ENCODE measurements at regions not wholly inside any gene's neighbourhood (a gene's known extent, or its start where the extent isn't known, plus 50 kb on each side); places are given as distances from the start of the nearest gene placed in this dataset.

DNA sequence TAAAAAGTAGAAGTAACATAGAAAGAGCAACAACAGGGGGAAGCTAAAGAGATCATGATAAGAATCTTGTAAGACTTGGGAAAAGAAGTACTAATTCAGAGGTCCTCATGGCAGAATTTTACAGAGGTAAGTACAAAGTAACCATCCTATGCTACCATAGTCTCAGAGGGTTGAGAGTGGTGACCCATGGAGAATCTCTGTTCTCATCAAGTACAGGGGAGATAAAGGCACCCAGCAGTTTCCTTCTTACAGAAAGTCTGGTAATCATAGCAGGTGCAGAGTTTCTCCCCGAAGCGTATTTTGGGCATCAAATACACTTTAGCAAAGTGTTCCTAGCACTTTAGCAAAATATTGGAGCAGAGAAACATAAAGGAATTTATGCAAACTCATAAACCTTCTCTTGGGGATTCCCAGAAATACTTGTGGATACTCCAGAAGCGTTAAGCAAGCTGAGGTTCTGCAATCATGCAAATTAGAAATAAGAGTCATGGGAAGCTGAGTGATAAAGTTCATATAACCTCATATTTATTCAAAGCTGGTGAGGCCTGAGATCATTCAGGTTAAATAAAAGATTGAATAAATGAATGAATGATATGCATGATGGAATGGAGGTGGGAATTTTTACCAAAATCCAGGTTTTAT lies 101.0 kb upstream of the SMC2 start:
- H3K4me3 ChIP-seq (replicated peaks in 1 of 3; ENCODE audit: insufficient read depth in 1 of 3, low read depth in 1 of 3, low read length in 3 of 3), result no peak overlapping the region
- FAIRE-seq (no peak), DNase-seq (ENCODE audit: low read depth, low spot score) (no peak)
- peaks cover 2% of the 10 kb centered on the region for H3K9me3 ChIP-seq (replicated peaks; ENCODE audit: control insufficient read depth, insufficient read depth, low read length)
- H3K79me2 ChIP-seq (ENCODE audit: control insufficient read depth, insufficient read depth, low read length), result no peaks in the 10 kb centered on the region
- intact Hi-C loops (cut with micrococcal nuclease), result no loop called here
- no peaks in the 10 kb centered on the region for H3K4me1 ChIP-seq (ENCODE audit: control insufficient read depth, extremely low read depth, insufficient read depth, low read length)
- no TSS peak for BruUV-seq (replicated peaks)
- POLR2A ChIA-PET, result no interaction called here
- TF ChIP-seq, protein P1, sequence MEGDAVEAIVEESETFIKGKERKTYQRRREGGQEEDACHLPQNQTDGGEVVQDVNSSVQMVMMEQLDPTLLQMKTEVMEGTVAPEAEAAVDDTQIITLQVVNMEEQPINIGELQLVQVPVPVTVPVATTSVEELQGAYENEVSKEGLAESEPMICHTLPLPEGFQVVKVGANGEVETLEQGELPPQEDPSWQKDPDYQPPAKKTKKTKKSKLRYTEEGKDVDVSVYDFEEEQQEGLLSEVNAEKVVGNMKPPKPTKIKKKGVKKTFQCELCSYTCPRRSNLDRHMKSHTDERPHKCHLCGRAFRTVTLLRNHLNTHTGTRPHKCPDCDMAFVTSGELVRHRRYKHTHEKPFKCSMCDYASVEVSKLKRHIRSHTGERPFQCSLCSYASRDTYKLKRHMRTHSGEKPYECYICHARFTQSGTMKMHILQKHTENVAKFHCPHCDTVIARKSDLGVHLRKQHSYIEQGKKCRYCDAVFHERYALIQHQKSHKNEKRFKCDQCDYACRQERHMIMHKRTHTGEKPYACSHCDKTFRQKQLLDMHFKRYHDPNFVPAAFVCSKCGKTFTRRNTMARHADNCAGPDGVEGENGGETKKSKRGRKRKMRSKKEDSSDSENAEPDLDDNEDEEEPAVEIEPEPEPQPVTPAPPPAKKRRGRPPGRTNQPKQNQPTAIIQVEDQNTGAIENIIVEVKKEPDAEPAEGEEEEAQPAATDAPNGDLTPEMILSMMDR (IDR thresholded peaks at IDR 0.05; ENCODE audit: extremely low read depth in 1 of 2, insufficient read depth in 1 of 2, low read depth in 1 of 2, low read length in 2 of 2), result no peak
- no peak for TF ChIP-seq JUN (IDR thresholded peaks at IDR 0.05; ENCODE audit: borderline replicate concordance, insufficient read depth, insufficient read length, low read depth)
- no peaks in the 10 kb centered on the region for H3K9me1 ChIP-seq (replicated peaks; ENCODE audit: control insufficient read depth, extremely low read depth, insufficient read depth, low read length)
- H3K27me3 ChIP-seq (ENCODE audit: control insufficient read depth in 2 of 2, insufficient read depth in 2 of 2, low read length in 2 of 2), result no peaks in the 10 kb centered on the region
- H3K4me2 ChIP-seq (ENCODE audit: insufficient read depth, low read length), result no peak overlapping the region
- no peak overlapping the region for H3K9ac ChIP-seq (replicated peaks; ENCODE audit: extremely low read depth, insufficient read depth, low read length)
- H3K36me3 ChIP-seq (ENCODE audit: control insufficient read depth in 2 of 2, extremely low read depth in 1 of 2, insufficient read depth in 2 of 2, low read length in 2 of 2), result no peaks in the 10 kb centered on the region
- CTCF ChIA-PET, result no interaction called here
- dilution Hi-C loops (cut with MboI; ENCODE audit: extremely low pct_ligation_motif_present, low sequenced_read_pairs), result no loop called here
- H4K20me1 ChIP-seq (replicated peaks; ENCODE audit: control insufficient read depth, extremely low read depth, insufficient read depth, low read length), result no peaks in the 10 kb centered on the region
- H2AFZ ChIP-seq (ENCODE audit: low read depth, low read length), result no peak overlapping the region
- no peak overlapping the region for H3K27ac ChIP-seq (ENCODE audit: insufficient read depth, low read depth, low read length)

DNA sequence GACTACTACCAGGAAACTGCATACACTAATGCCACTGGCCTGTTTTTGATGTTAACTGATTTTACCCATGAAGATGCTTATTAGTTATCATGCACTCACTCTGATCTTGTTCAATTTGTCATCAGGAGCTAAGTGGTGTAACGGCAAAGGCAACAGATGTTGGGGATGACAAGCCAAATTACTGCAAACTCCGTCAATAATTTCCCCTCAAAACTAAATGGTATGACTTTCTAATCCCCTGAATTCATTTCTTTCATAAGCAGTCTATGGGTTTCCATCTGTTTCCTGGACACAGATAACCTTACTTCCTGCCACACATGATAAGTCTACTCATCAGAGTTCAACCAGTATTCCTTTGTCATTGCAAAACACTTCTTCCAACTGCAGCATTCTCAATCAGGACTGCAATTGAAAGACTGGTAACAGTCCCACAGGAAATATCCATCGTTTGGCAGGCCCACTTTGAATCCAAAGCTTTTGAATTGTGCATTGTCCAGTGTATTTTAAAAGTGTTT lies 96.2 kb upstream of the SMC2 start:
- Histone ChIP-seq H3K4me2 (ENCODE audit: insufficient read depth, low read length) (no peak overlapping the region), H3K9ac (replicated peaks; ENCODE audit: extremely low read depth, insufficient read depth, low read length) (no peak overlapping the region), H4K20me1 (replicated peaks; ENCODE audit: control insufficient read depth, extremely low read depth, insufficient read depth, low read length) (no peaks in the 10 kb centered on the region), H2AFZ (ENCODE audit: low read depth, low read length) (no peak overlapping the region), H3K36me3 (ENCODE audit: control insufficient read depth in 2 of 2, extremely low read depth in 1 of 2, insufficient read depth in 2 of 2, low read length in 2 of 2) (no peaks in the 10 kb centered on the region), H3K4me1 (ENCODE audit: control insufficient read depth, extremely low read depth, insufficient read depth, low read length) (no peaks in the 10 kb centered on the region), H3K27ac (ENCODE audit: insufficient read depth, low read depth, low read length) (no peak overlapping the region), H3K9me1 (replicated peaks; ENCODE audit: control insufficient read depth, extremely low read depth, insufficient read depth, low read length) (no peaks in the 10 kb centered on the region), H3K9me3 (replicated peaks; ENCODE audit: control insufficient read depth, insufficient read depth, low read length) (no peaks in the 10 kb centered on the region), H3K4me3 (replicated peaks in 1 of 3; ENCODE audit: insufficient read depth in 1 of 3, low read depth in 1 of 3, low read length in 3 of 3) (no peak overlapping the region), H3K27me3 (ENCODE audit: control insufficient read depth in 2 of 2, insufficient read depth in 2 of 2, low read length in 2 of 2) (no peaks in the 10 kb centered on the region), H3K79me2 (ENCODE audit: control insufficient read depth, insufficient read depth, low read length) (no peaks in the 10 kb centered on the region)
- TF ChIP-seq, protein P1 (IDR thresholded peaks at IDR 0.05; ENCODE audit: extremely low read depth in 1 of 2, insufficient read depth in 1 of 2, low read depth in 1 of 2, low read length in 2 of 2), result no peak
- TF ChIP-seq FOS (IDR thresholded peaks at IDR 0.05; ENCODE audit: borderline replicate concordance, insufficient read depth, low read length) (no peak), GATA2 (IDR thresholded peaks at IDR 0.05; ENCODE audit: insufficient read depth, insufficient read length, low read depth, low read length) (no peak)
- ChIA-PET CTCF (no interaction called here), POLR2A (no interaction called here)
- DNase-seq (ENCODE audit: low read depth, low spot score) (no peak), FAIRE-seq (no peak)
- dilution Hi-C loops (cut with MboI; ENCODE audit: extremely low pct_ligation_motif_present, low sequenced_read_pairs) (no loop called here), intact Hi-C loops (cut with micrococcal nuclease) (no loop called here)
- no TSS peak for BruUV-seq (replicated peaks)
